HG03196 (cell line): ENCODE measurements at regions not wholly inside any gene's neighbourhood (a gene's known extent, or its start where the extent isn't known, plus 50 kb on each side); places are given as distances from the start of the nearest gene placed in this dataset.
"Not testable (repeated sequence)": the region's sequence is repeated elsewhere in the genome, so short reads cannot be mapped to it uniquely, and the experiment has no call there.

ENCODE experiments used
- ATAC-seq: cut with Tn5 transposase; IDR thresholded peaks from one replicate; pipeline ENCODE4 v1.9.1; 2021; ENCODE audit not compliant: unreplicated experiment

DNA sequence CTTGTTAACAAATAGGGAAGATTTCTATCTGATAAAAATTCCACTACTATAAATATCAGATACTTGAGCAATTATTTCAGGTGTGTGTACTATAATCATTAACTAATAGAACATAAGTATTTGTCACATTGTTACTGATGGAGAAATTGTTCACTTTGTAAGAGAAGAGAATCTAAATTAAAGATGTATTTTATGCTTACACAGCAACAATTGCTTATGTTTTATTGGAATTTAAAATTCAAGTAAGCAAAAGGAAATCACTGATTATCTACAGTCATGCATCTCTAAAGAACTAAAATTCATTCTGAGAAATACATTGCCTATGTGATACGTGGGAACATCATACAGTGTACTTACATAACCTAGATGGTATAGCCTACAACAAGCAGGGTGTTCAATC is 1590.8 kb downstream of the GRIK2 start:
- no peak for ATAC-seq

- ATAC-seq: no peak
Measured at GRCh38 chr6:102981490-102982015, 1588.0 kb downstream of the GRIK2 start.

DNA sequence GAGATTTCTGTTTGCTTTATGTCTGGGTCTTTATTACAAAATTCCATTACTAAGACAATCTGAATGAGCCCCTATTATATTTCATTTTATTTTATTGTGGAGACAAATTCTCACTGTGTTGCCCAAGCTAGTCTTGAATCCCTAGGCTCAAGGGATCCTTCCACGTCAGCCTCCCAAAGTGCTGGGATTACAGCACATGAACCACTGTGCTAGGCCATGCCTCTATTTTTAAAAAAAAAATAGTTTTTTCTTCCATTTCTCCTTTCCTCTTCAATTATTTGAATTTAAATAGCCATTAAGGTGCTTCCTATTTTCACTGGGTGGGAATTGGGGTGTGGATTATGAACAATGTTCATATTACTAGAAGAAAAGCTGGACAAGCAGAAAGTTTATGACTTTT is 1587.4 kb downstream of the GRIK2 start:
- ATAC-seq: no peak

DNA sequence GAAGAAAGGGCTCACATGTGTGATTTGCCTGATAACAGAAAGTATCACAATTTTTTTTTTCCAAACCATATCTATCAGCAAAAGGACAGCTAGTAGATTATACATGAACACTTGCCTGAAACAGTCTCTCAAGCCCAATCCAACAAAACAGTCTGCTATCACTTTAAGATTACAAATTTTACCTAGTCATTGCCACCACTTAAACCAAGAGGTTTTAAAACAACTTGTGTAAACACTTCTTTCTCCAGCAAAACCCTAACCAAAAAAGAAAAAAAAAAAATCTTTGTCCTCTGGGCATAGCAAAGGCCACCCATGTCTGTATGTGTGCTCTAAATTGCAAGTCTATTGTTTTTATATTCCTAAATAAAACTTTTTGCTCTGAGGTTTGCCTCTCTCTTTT is 1568.4 kb downstream of the GRIK2 start:
- ATAC-seq: no peak

DNA sequence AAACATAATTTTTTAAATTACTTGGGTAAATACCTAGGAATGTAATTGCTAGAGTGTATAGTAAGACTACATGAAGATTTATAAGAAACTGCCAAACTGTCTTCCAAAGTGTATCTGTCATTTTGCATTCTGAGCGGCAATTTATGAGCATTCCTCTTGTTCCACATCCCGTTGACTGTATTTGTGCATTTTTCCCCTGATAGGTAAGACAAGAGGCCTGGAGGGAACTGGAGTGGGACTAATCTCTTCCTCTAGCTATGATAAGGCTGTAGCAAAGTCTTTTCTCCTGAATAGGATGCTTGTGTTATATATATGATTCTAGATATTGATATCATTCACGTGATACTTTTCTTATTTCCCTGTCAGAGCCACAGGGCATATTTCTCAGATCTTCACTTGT is 1557.5 kb downstream of the GRIK2 start:
- ATAC-seq: no peak

- ATAC-seq: no peak
Measured at GRCh38 chr6:102944475-102944874, 1551.0 kb downstream of the GRIK2 start.

DNA sequence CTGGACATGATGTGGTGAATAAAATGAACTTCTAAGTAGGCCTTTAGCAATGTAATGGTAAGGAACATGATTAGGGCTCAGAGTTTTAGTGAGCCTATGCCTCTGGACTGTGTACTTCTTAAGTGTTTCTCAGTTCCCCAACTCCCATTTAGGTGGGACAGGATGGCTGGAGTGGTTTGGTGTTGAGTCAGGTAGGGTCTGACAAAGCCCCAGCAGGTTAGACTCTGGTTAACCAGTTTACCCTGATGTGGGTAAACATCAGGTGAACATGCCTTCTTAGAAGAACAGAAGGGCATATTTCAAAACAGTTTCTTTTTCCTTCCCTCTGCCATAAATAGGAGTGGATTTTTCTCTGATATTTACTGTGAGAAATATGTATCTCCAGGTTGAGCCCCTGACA is 1548.7 kb downstream of the GRIK2 start:
- no peak for ATAC-seq

GRCh38 chr6:102936959-102937358 is 1543.5 kb downstream of the GRIK2 start:
- ATAC-seq: no peak

DNA sequence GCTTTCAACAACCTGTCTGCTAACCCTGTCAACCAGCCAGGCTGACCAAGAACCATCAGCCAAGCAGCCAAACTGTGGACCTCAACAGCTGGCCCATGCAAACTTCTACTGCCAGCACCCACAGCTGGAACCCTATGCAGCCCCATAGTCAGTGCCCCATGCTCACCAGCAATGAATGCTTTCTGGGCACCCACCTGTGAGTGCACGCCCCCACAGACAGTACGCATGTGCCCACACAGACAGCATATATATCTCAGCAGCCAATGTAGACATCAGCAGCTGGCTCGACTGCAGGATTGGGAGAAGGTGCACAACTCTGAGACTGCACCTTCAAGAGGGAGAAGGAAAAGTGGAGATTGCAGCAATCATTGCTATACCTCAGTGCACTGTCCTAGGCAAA is 1534.6 kb downstream of the GRIK2 start:
- ATAC-seq: no peak

DNA sequence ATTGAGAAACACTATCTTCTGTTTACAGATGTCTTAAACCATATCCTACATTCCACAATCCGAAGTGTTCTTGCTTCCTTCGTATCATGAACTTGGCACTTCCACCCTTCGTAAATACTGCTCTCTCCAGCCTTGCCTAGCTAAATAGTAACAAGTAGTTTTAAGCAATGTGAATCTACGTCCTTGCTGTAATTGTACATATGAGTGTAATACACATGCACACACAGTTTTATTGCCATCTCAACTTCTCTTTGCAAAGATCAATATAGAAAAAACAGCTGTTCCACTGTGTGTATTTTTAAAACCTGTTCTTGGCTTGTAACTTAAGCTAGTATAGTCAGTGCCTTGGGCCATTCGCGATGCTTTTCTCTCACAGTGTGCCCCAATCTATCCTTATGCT is 1524.7 kb downstream of the GRIK2 start:
- ATAC-seq: no peak

GRCh38 chr6:102911571-102911970 is 1518.1 kb downstream of the GRIK2 start:
- ATAC-seq: no peak

DNA sequence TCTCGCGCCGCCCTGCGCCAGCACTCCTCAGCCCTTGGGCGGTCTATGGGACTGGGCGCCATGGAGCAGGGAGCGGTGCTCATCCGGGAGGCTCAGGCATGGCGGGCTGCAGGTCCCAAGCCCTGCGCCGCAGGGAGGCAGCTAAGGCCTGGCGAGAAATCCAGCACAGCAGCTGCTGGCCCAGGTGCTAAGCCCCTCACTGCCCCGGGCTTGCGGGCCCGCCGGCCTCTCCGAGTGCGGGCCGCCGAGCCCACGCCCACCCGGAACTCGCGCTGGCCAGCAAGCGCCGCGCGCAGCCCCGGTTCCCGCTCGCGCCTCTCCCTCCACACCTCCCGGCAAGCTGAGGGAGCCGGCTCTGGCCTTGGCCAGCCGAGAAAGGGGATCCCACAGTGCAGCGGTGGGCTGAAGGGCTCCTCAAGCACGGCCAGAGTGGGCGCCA is 1517.2 kb downstream of the GRIK2 start:
- not testable (repeated sequence) for ATAC-seq

DNA sequence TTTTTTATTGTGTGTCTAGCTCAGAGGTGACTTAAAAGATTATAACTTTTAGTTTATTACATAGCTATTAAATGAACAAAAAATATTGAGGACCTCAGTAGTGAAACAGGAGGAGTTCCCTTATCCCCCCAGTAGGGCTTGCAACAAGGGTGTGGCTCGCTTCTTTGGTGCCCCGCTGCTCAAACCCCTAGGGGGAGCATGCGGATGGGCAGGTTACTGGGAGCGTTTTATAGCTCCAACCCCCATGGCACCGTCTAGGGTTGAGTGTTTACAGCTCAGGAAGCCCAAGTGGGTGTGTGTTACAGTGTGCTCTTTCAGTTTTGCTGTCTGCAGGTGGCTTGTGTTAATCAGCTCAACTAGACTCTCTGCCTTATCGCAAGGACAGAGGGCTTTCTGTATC is 1513.7 kb downstream of the GRIK2 start:
- no peak for ATAC-seq

- no peak for ATAC-seq
Measured at GRCh38 chr6:102902471-102902870, 1509.0 kb downstream of the GRIK2 start.

- ATAC-seq: no peak
Measured at GRCh38 chr6:102895683-102896082, 1502.2 kb downstream of the GRIK2 start.

- ATAC-seq: no peak
Measured at GRCh38 chr6:102885165-102885564, 1491.7 kb downstream of the GRIK2 start.

- no peak for ATAC-seq
Measured at GRCh38 chr6:102853249-102853955, 1459.9 kb downstream of the GRIK2 start.

- ATAC-seq: no peak
Measured at GRCh38 chr6:102848796-102849195, 1455.3 kb downstream of the GRIK2 start.

DNA sequence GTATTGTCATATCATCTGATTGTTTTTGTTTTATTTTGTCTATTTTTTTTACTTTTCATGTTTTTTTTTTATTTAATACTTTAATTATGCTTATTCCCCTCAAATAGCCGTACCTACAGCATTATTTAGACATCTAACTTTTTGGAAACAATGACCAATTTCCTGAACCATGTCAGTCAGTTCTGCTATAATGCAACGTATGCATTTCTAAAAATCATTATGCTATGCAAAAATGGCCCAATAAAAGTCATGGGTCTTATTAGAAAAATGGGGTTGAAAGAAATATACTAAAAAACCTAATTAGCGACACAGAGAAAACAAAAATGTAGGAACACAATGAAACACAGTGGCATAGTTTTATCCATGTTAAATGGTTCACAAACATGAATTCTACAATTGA is 1454.7 kb downstream of the GRIK2 start:
- ATAC-seq: no peak

GRCh38 chr6:102841060-102841459 is 1447.6 kb downstream of the GRIK2 start:
- ATAC-seq: no peak

DNA sequence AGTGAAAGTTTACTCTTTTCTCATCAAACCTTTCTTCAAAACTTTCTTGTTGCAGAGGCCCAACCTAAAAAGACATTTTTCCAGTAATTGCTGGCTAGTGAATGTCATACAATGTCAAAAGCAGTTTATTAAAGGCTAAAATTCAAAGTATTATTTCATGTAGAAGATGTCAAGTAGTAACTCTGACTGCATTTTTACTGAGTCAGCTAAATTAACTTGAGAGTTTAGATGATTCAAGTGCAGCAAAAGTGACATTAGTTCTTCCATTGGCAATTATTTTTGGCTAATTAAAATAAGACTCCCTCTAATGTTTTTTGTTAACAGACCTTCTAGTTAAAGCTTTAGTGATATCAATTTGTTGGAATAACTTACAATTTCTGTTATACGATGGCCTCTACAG is 1438.5 kb downstream of the GRIK2 start:
- ATAC-seq: no peak

DNA sequence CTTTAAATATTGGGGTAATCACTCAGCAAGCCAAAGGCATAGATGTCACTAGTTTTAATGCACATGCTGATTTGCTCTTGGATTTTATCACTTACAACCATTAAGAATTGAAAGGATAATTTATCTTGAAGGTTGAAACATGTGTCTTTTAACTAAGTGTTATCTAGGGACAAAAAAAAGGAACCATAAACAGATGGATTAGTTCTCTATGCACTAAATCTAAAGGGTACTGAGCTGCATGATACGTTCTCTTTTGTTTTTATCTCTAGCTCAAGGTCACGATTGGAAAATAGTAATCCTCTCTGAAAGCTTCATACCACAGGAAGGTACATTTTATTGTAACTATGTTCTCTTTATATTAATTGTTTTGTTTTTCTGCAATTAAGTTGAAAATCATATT is 1426.6 kb downstream of the GRIK2 start:
- ATAC-seq: no peak

DNA sequence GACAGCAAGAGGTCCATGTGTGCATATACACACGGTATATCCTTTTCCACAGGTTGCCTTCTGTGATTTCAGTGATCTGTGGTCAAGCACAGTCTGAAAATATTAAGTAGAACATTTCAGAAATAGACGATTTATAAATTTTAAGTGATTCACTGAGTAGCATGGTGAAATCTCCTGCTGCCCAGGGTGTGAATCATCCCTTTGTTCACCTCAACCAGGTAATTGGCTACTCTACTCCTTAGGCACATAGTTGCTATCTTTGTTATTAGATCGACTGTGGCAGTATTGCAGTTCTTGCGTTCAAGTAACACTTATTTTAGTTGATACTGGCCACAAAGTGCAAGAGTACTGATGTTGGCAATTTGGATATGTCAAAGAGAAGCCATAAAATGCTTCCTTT is 1421.7 kb downstream of the GRIK2 start:
- no peak for ATAC-seq
